GM12892 (cell line): ENCODE measurements at regions not wholly inside any gene's neighbourhood (a gene's known extent, or its start where the extent isn't known, plus 50 kb on each side); places are given as distances from the start of the nearest gene placed in this dataset.

Experiments
- POLR2A ChIP-seq: IDR thresholded peaks from 2 replicates; pipeline ENCODE4 v1.6.1; 2011; ENCODE audit warnings: low read depth, low read length, control low read depth
- POLR2AphosphoS5 ChIP-seq: IDR thresholded peaks from 2 replicates; pipeline ENCODE4 v1.6.1; 2011; ENCODE audit warnings: low read depth, low read length, control low read depth

- TF ChIP-seq POLR2AphosphoS5, result no peak
- TF ChIP-seq POLR2A, result no peak
These were observed 146.7 kb upstream of the L3MBTL4 start for GRCh38 chr18:6561420-6561861.
